Non-pigmented ciliary epithelial cell (primary cell): ENCODE measurements at regions not wholly inside any gene's neighbourhood (a gene's known extent, or its start where the extent isn't known, plus 50 kb on each side); places are given as distances from the start of the nearest gene placed in this dataset.

Experiments used
- DNase-seq: peaks from one replicate; pipeline ENCODE4 v3.0.0-alpha.2; 2010; ENCODE audit warnings: low read depth

DNA sequence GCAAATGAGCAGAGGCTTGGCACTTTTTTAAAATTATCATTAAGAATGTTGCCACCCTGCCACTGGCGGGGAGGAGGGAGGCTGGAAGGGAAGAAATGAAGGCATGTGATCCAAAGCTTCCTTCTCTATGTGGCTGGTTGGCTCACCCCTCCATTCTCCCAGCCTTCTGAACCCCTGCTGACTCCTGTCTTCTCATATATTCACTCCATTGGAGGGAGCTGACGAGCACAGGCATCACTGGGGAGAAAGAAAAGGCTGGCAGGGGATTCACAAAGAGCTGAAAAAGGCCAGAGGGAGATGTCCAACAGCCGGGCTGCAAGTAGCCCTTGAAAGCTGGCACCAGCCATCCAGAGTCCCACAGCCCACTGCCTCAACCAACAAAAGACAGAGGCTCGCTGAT, 495.6 kb downstream of the BCOR start:
- no peak for DNase-seq

DNA sequence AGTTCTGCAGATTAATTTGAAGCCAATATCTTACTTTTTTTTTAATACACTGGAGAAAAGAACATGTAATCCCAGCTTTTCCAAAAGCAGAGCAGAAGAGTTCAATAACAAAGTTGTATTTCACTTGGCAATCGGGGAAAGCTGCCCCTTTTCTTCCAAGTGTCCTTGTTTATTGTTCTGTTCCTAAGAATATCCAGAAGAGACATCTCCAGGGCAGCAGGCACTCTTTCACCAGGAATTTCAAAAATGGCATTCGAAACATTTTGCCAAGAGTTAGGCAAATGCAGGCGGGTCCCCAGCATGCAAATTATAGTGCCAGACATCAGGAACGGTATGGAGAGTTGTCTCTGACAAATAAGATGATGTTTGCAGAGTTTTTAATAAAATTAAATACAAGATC, 494.5 kb downstream of the BCOR start:
- DNase-seq, result no peak

DNA sequence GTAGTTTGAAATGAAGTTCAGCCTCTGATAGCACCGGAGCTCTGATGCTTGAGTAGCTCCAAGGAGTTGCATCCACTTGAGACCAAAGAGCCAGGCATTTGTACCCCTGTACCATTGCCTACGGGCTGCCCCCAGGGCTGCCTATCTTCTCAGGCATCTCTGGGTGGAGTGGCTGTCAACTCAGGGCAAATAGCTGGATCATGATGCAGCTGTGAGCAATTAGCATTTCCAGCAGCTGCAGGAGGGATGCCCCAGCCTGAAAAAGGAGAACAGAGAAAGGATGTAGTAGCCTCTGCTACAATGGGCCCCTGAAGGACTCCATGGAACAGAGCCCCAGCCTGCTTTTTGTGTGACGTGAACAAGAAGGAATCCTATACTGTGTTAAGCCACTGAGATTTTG, 492.6 kb downstream of the BCOR start:
- no peak for DNase-seq

DNA sequence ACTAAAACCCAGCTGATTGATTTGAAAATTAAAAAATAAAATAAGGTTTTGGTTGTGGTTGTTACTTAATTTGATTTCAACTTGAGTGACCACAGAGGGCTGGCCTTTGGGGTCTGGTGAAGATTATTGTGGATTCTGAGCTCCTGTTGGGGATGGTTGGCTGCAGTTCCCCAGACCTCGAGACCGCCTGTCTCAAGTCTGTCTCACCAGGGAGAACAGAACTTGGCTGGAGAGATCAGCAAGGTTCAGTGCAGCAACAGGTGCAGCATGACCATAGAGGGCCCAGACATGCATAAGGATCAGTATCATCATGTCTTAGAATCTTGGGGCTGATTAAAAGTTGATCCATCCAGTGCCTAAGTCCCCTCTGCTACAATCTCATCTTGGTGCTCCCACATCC, 491.9 kb downstream of the BCOR start:
- no peak for DNase-seq

DNA sequence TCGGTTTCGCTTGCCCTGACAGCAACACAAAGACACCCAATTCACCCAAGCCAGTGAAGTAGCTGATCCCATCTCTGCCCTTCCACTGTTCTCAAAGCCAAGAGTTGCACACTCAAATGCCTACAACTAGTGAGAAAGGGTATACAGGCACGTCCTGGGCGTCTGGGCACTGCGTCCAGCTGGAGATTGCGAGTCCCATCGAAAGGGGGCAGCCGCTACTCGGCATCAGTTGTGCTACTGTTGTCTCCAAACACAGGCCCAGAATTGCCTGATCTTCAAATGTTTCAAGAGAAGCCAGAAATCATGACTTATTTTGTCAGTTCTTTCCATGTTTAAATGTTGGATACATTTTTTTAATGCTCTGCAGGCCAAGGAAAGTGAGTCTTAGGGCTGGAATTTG, 487.8 kb downstream of the BCOR start:
- DNase-seq, result no peak

DNA sequence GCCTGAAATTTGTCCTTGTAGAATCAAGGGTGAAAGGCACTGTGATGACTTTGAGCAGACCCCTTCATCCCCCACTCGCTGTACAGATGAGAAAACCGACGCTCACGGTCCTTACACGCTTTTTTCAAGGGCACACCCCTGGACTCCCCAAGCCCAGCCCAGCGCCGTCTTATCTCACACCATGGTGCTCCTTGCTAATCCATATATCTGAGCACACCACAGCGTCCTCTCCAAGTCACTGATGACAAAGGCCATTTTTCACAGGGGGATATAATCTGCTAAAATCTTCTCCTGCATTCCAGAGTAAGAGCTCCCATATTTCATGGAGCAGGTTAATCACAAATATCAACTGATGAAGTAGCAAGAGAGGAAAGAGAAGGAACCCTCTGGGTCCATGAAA, 486.3 kb downstream of the BCOR start:
- DNase-seq, result no peak

DNA sequence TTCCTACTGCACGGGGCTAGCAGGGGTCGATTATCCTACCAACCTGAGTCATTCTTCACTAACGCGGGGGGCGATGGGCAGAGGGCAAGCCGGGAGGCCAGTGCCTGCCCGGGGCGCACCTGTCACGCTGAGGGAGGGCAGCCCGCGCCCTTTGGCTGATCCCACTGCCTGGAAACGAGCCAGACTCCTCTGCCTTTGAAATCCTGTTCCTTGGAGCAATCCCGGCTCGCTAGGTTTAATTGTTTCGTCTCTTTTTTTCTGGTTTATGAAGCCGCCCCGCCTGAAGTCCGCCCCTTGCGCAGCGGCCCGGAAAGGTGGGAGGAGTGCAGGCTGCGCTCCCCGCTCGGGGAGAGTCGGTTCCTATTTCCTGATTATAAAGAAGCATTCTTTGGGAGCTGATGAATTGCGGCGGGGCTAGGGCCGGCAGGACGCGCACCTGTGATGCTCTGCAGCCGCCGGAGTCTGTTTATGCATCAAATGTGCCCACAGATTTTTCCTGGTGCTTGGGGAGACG, 484.2 kb downstream of the BCOR start:
- DNase-seq, result no peak

DNA sequence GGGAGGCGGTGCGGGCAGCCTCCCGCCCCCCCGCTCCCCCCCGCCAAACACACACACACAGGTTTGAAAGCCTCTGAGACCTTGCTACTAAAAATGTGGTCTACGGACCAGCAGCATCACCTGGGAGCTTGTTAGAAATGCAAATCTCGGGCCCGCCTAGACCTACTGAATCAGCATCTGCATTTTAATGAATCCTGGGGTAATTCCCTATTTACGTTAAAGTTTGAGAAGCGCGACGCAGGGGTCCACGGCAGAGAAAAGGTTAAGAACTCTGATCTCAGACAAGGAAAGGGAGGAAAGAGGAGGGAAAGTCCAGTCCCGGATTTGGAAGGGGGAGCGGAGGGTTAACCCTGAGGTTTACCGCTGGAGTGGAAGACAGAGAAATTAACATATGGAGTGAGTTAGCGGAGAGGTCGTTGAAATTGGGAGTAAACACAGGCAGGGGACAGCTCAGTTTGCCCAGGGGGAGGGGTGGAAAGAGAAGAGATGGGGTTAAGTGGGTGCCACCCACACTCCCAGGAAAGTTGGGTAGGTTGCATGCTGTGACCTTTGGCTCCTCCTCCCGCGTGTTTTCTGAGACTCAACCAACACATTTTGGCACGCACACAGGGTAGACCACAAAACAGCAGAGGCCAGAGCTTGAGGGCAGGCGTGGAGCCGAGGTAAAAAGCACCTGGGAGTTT, 483.6 kb downstream of the BCOR start:
- DNase-seq, result no peak

DNA sequence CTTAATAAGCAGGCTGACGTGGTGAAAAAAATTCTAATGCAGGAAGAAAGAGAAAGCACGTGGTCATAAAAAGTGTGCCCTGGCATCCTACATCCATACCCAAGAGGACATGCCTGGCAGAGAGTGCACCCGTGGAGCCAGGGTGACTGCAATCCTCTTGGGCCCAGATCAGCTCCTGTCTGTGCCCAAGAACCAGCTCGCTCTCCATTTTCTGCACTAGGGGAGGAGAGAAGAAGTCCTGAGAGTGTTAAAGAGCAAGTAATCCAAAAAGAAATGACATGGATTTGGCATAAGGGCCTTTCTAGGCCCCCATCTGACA, 483.1 kb downstream of the BCOR start:
- no peak for DNase-seq

DNA sequence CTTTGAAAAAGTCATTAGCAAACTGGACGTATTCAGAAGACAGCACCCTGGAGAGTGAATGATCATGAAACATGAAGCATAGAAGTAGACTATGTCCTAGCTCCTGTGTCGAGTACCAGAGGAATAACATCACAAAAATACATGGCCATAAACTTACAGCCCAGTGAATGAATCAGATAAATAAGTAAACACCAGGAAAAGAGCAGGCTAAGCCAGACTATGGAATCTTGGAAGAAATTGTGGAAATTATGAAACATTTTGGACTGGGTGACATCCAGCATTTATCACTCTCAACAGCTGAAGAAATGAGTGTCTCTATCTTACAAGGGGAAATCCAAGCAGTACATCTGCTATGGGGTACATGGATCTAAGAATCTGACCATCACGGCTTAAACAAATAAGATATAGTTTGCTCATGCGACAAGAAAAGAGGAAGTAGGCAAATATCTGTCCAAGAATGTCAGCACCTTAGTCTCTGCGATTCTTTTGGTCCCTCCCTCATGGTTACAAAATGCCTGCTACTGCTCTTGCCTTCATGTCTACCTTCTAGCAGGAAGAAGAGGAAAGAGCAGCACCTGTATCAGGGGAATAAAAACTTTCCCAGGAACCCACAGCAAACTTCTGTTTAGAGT, 481.5 kb downstream of the BCOR start:
- DNase-seq, result no peak

DNA sequence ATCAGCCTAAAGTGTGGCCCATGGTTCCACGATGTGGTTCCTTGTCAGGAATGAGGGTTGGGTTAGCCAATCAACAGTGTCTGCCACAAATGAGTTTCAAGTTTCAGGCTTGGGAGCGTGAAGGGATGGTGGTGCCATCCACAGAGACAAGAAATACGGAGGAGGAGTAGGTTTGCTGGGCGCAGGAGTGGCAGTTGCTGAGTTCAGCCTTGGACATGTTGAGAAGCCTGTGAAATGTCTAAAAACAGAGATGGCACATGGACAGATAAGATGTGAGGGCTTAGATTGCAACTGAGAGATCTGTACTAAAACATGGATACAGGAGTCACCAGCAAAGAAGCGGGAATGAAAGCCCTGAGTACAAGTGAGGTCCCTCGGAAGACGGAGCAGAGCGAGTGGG, 481.0 kb downstream of the BCOR start:
- DNase-seq, result no peak

DNA sequence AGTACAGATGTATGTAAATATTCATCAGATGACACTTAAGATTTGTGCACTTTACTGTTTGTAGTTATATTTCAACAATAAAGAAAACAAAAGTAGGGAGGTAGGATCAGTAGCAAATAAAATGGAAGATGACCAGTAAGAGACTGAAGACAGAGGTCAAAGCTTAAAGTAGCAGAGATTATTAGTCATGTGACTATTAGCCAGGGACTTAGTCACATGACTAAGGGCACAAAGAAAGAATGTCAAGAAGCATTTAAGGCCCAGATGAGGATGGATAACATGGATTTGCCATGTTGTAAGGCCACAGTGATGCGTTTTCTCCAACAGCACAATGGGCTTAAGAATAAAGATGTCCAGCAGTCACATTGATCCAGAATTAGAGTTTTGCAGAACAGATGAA, 479.6 kb downstream of the BCOR start:
- DNase-seq, result no peak

DNA sequence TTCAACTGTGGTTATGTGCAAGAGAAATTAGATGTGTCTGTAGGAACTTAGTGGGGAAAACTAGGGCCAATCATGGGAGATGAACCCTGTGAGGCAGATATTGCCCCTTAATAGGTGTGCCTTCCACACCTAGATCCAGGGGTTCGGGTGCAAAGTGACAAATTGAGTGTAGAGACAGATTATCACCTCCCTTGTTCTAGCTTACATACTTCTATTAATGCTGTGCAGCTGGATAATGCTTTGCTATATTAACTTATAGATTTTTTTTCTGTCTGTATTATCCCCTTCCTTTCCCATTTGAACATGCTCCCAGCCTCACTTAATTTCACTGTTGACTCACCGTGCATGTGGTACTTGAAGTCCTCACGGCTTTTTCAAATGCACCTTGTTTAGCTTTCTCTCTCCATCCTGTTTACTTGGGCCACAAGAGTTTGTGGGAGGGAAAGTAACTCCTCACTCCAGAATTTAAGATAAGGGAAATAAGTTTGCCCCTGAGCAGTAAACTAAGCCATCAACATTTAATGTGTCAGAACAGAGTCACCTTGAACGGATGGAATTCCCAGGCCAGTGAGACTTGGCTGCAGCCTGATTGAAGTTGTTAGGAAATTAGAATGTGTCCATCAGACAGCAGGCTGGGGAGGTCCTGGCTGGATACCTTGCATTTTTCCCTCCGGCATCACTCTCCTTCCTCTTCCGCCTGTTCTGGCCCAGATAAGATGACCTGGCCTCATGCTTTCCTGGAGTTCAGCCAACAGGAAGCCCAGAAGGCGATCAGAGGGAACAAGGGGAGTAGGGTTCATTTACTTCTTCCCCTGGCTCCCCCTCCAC, 478.4 kb downstream of the BCOR start:
- no peak for DNase-seq

DNA sequence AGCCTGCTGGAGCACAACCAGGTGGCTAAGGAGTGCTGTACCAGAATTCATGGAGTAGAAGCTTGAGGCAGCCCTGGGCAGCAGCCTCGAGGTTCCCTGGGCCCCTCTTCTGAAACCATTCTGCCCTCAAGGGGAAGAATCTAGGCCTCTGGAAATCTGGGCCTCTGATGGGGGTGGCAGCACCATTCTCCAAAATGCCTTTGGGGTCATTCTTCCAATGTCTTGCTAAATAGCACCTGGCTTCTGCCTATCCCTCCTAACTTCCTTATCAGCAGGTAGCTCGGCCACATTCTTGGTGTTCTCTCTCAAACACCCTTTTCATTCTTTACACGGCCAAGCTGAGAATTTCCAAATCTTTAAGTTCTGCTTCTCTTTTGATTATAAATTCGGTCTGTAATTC, 473.6 kb downstream of the BCOR start:
- no peak for DNase-seq

DNA sequence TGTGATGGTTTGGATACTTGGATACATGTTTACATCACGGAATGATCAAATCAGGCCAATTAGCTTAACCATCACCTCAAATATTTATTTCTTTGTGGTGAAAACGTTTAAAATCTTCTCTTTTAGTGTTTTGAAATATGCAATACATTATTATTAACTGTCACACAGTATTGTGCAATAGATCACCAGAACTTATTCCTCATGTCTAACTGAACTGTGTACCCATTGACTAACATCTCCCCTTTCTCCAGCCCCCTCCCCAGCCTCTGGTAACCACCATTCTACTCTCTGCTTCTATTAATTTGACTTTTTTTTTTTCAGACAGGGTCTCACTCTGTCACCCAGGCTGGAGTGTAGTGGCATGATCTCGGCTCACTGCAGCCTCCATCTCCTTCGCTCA, 471.9 kb downstream of the BCOR start:
- DNase-seq, result no peak

DNA sequence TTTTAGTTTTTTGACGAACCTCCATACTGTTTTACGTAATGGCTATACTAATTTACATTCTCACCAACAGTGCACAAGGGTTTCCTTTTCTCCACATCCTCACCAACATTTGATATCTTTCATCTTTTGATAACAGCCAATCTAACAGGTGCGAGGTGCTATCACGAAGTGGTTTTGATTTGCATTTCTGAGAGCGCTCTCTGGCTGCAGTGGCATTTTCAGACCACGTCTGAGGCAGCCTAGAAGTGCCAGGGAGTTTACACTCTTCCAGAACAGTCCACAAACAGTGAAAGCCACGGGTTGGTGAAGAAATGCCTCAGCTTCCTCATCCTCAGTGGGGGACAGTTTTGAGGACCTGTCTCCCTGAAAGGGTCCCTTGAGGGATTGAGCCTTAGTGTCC, 471.0 kb downstream of the BCOR start:
- no peak for DNase-seq

DNA sequence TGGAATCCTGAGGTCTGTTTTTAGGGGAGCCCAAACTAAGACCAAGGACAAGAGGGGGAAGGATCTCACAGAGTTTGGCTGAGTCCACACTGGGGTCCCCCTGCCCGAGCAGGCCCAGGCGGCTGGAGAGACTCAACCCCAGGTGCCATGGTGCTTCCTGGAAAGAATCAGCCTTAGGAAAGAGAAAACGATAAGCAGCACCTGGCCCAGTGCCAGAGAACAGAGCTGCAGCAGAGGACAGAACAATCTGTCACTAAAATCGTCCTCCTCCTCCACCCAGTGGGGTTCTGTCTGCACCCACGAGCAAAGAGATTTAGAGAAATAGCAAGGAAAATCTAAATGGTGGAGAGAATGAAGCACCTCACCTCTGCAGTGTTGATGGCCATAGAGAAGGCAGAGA, 470.5 kb downstream of the BCOR start:
- no peak for DNase-seq

DNA sequence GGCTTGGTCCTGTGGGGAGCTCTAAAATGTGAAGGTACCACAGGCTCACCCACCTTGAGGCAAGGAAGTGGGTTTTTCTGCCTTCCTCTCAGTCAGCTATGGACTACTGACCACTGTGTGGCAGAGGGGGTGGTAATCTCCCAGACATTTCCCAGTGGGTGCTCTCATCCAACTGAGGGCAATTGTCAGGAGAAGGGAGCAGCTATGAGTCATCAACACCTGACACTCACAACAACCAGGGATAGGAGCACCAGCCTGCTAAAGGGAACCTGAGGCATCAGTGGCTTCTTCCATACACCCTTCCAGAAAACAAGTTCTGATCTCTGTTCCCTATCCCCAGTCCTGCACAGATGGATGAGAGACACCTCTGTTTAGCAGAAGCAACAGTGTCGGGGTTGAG, 468.8 kb downstream of the BCOR start:
- DNase-seq, result no peak

DNA sequence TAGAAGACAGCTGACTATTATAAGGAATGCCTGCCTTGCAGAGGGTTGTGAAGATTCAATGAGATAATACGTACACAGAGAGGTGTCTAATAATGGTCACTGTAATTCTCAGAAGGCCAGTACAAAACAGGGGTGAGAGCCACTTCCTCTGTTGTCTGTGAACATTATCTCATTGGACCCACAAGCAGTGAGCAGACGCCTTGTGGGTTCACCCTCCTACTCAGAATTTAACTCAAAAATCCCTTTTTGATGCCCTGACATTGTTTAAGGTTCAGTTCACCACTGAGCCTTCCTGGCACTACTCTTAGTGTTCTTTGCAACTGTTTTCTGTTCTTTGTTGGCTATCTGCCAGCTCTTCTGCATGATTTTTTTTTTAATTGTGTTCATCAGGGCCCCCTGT, 467.4 kb downstream of the BCOR start:
- DNase-seq, result no peak

DNA sequence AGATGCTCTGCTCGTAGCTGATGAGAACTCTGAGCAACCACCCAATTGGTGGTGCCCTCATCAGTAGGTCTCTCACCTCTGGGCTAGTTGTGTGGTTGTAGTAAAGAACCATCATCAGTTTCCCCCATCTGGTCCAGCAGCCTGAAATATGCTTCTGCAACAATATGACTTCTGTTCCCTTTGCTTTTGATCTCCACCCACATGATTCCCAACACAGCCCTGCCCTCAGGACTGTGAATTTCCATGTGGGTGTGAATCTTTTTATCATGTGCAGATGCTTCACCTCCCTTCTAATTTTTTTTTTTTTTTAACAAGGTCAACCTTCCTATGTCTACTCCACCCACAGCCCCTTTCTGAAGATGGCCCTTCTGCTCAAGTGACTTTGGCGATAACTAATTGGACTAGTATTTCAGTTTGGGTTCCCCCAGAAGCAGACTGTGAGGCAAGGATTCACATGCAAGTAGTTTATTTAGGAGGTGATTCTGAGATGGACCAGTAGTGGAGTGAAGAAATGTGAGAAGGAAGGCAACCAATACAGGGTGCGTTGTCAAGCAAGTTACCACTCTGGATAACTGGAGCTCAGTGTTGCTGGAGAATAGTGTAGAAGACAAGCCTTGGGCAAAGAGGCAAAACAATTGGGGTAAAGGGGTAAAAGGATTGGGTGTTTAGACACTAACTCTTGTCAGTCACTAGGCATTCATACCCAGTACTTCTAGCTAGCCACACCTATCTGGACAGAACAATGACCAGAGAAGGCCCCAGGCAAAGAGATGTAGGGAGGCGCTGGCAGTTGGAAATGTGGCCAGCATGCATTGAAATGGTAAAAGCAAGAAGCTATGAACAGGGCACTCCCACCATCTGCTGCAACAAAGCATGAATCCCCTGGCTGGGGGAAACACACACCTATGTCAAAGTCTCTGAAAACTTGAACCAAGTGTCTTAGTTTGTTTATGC, 466.2 kb downstream of the BCOR start:
- DNase-seq, result no peak

DNA sequence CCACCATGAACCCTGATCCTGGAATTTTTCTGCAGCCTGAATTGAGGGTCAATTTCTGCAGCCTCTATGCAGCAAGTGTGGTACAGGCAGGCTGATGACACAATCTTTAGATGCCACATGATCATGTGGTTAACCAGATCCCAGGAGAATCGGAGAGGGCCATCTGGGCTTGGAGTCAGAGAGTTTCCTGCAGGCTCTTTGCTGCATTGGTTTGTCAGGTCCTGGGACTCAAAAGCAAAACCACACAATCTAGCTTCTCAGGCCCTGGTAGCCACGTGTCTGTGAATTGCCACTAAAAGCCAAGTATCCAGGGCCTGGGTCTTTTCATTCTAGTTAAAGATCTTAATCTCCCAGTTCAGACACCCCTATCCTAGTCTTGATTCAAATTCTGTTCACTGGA, 464.5 kb downstream of the BCOR start:
- peak; percentile 11 for DNase-seq

DNA sequence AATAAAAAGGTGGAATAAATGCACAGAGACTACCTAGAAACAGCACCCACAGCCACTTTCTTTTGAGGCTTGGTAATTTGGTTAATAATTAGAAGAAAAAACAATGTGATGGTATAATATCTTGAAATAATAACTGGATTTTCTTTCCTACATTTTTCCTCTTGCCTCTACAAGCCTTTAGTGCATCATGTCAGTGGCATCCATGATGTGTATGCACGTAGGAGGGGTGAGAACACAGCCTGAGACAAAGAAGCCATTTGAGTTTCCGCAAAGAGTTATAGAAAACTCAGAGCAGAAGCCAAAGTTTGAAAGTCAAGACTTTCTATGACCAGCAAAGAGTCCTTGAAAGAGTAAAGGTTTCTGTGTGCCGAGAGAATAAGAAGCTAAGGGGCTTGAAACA, 461.3 kb downstream of the BCOR start:
- DNase-seq, result no peak
